CD4-positive, alpha-beta memory T cell (primary cell): ENCODE measurements at regions not wholly inside any gene's neighbourhood (a gene's known extent, or its start where the extent isn't known, plus 50 kb on each side); places are given as distances from the start of the nearest gene placed in this dataset.

Source experiments
- CTCF ChIA-PET: fragments of 350-600 bp; sonication (Branson Sonifier 250); formaldehyde crosslinking; loops from one replicate; lab custom pipeline; 2021; ENCODE audit warnings: inconsistent platforms; ENCODE audit not compliant: partially characterized antibody; lab: Charles Lee
- POLR2A ChIA-PET: fragments of 350-600 bp; sonication (Branson Sonifier 250); formaldehyde crosslinking; loops from one replicate; lab custom pipeline; 2021; ENCODE audit not compliant: partially characterized antibody; lab: Charles Lee
- DNase-seq, 5 donors: peaks; one replicate each; pipeline versions ENCODE4 v3.0.0 to v3.0.0-alpha.2; 2020 to 2022; ENCODE audit warnings: mixed read lengths in 1 of 5
- H3K27ac ChIP-seq: one replicate; pipeline ENCODE4 v1.7.0; 2013; ENCODE audit warnings: low read depth, low read length
- H3K27me3 ChIP-seq: 2 replicates; pipeline ENCODE4 v1.7.0; 2013; ENCODE audit warnings: mild to moderate bottlenecking, low read length, moderate library complexity; ENCODE audit not compliant: insufficient read depth
- H3K36me3 ChIP-seq: 2 replicates; pipeline ENCODE4 v1.7.0; 2013; ENCODE audit warnings: mild to moderate bottlenecking, low read length, moderate library complexity; ENCODE audit not compliant: insufficient read depth
- H3K4me1 ChIP-seq: 2 replicates; pipeline ENCODE4 v1.7.0; 2013; ENCODE audit warnings: mild to moderate bottlenecking, low read length, moderate library complexity; ENCODE audit not compliant: insufficient read depth
- H3K4me3 ChIP-seq, 2 donors: one replicate each; pipeline ENCODE4 v1.7.0; 2013; ENCODE audit warnings: low read length in 2 of 2, mild to moderate bottlenecking in 1 of 2
- H3K9me3 ChIP-seq, 2 donors: one replicate each; pipeline ENCODE4 v1.7.0; 2013; ENCODE audit warnings: low read length in 2 of 2, control low read depth in 1 of 2; ENCODE audit not compliant: control insufficient read depth in 1 of 2
- H3K27ac Mint-ChIP-seq, 7 donors: one replicate each; pipeline ENCODE4 v1.8.0; 2020 to 2021; ENCODE audit warnings: mixed read lengths in 7 of 7, mild to moderate bottlenecking in 6 of 7, inconsistent platforms in 3 of 7, moderate library complexity in 3 of 7
- H3K27me3 Mint-ChIP-seq, 2 donors: one replicate each; pipeline ENCODE4 v1.8.0; 2020 to 2021; ENCODE audit warnings: mixed read lengths in 2 of 2
- H3K36me3 Mint-ChIP-seq, 2 donors: one replicate each; pipeline ENCODE4 v1.8.0; 2020 to 2021; ENCODE audit warnings: mixed read lengths in 2 of 2, inconsistent platforms in 1 of 2, mild to moderate bottlenecking in 1 of 2
- H3K4me1 Mint-ChIP-seq, 4 donors: one replicate each; pipeline ENCODE4 v1.8.0; 2020 to 2021; ENCODE audit warnings: mixed read lengths in 4 of 4, mild to moderate bottlenecking in 1 of 4
- H3K4me3 Mint-ChIP-seq, 8 donors: one replicate each; pipeline ENCODE4 v1.8.0; 2020 to 2021; ENCODE audit warnings: mixed read lengths in 8 of 8, mild to moderate bottlenecking in 7 of 8, moderate library complexity in 6 of 8, inconsistent platforms in 3 of 8
- H3K9me3 Mint-ChIP-seq, 8 donors: one replicate each; pipeline ENCODE4 v1.8.0; 2020 to 2021; ENCODE audit warnings: mixed read lengths in 8 of 8, mild to moderate bottlenecking in 5 of 8, inconsistent platforms in 3 of 8, moderate library complexity in 1 of 8
- intact Hi-C: fragments of 100-400 bp; cut with micrococcal nuclease; formaldehyde crosslinking; loops from one replicate; pipeline ENCODE4 v1.15.1; 2023

DNA sequence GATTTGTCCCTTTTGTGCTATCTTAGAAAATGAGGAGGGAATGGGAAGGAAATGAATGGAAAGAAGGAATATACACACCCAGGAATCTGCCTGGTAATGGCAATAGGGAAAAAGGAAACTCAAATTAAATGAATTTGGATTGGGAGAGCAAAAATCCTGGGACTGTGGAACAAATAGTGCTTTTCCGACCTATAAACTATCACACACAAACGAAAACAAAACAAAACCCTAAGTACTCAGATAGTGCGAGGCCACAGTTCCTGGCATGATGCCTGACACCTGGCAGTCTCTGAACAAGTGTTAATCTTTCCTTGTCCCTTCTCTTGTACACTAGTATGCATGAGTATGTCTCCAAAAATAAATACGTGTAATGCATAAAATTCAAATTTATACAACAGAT, 319.8 kb upstream of the SPAG17 start:
- POLR2A ChIA-PET: no interaction called here
- H3K9me3 ChIP-seq: no peaks in the 10 kb centered on the region
- H3K4me1 ChIP-seq: no peaks in the 10 kb centered on the region
- intact Hi-C loops: no loop called here
- CTCF ChIA-PET: no interaction called here
- no peaks in the 10 kb centered on the region for H3K27me3 ChIP-seq
- Mint-ChIP-seq H3K4me3 (no peak overlapping the region), H3K4me1 (no peaks in the 10 kb centered on the region), H3K36me3 (no peaks in the 10 kb centered on the region), H3K9me3 (peaks cover 0 to 12% (median 4%) of the 10 kb centered on the region in 8 donors), H3K27ac (no peak overlapping the region), H3K27me3 (no peaks in the 10 kb centered on the region)
- H3K4me3 ChIP-seq: no peak overlapping the region
- H3K27ac ChIP-seq: no peak overlapping the region
- DNase-seq: no peak
- no peaks in the 10 kb centered on the region for H3K36me3 ChIP-seq

DNA sequence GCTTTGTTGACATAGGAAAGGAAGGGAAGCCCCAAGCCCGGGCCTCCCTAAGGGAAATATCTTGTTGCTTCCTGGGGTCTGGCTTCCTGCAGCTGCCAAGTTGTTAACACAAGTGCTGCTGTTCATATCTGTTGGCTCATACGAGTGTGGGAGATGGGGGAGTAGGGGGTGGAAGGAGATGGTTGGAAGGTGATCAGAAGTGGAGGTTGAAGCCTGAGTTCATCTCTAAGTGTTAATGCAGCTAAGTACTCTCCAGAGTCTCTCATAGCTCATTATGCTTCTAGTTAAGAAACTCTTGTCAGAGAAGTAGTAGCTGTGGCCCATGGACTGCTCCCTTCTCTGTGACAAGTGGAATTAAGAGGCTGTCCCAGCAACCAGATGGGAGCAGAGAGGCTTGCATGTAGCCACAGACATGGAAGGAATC, 319.2 kb upstream of the SPAG17 start:
- Mint-ChIP-seq H3K4me1 (no peaks in the 10 kb centered on the region), H3K27me3 (no peaks in the 10 kb centered on the region), H3K4me3 (no peak overlapping the region), H3K27ac (no peak overlapping the region), H3K9me3 (peaks cover 0 to 12% (median 4%) of the 10 kb centered on the region in 8 donors), H3K36me3 (no peaks in the 10 kb centered on the region)
- H3K27ac ChIP-seq: no peak overlapping the region
- no peaks in the 10 kb centered on the region for H3K4me1 ChIP-seq
- POLR2A ChIA-PET: no interaction called here
- H3K4me3 ChIP-seq: no peak overlapping the region
- no peaks in the 10 kb centered on the region for H3K27me3 ChIP-seq
- no peaks in the 10 kb centered on the region for H3K36me3 ChIP-seq
- CTCF ChIA-PET: no interaction called here
- no peak for DNase-seq
- intact Hi-C loops: no loop called here
- no peaks in the 10 kb centered on the region for H3K9me3 ChIP-seq

DNA sequence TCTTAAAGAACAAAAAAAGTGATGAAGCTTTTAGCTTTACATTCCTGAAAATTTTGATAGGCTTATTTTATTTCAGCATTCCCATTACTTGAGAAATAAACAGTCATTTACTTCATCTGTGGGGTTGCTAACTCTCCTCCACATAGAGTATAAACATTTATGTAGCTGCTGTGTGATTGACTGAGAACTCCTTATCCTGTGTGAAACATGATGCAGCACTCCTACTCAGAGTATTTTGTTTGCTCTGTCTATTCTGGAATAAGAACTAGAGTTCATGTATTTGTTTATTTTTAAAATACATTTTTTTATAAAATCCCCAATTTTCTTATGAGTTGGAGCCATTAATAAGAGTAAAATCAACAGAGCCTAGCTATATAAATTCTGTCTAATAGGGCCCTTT, 318.7 kb upstream of the SPAG17 start:
- Histone ChIP-seq H3K36me3 (no peaks in the 10 kb centered on the region), H3K4me3 (no peak overlapping the region), H3K27ac (no peak overlapping the region), H3K4me1 (no peaks in the 10 kb centered on the region), H3K27me3 (no peaks in the 10 kb centered on the region), H3K9me3 (no peaks in the 10 kb centered on the region)
- intact Hi-C loops: no loop called here
- no peaks in the 10 kb centered on the region for H3K4me1 Mint-ChIP-seq
- ChIA-PET POLR2A (no interaction called here), CTCF (no interaction called here)
- peaks cover 0 to 12% (median 4%) of the 10 kb centered on the region in 8 donors for H3K9me3 Mint-ChIP-seq
- DNase-seq: no peak
- no peak overlapping the region for H3K4me3 Mint-ChIP-seq
- H3K36me3 Mint-ChIP-seq: no peaks in the 10 kb centered on the region
- H3K27me3 Mint-ChIP-seq: no peaks in the 10 kb centered on the region
- no peak overlapping the region for H3K27ac Mint-ChIP-seq

DNA sequence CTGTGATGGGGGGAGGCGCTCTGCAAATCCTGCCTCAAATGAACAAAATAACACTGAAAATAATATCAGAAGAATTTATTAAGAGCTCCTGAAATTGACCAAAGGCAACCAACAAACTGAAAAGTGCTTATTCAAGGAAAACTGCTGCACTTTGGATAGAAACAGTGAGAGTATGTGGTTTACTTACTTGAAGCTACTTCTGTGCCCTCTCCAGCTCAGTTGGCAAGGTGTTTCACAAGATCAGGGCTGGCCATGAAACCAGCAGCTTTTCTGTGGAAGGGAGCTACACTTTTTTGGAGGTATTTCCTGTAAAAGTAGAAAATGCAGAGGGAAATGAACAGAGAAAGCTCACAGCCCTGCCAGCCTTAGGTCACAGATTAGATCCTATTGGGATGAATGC, 310.0 kb upstream of the SPAG17 start:
- CTCF ChIA-PET: no interaction called here
- intact Hi-C loops: no loop called here
- H3K27me3 ChIP-seq: no peaks in the 10 kb centered on the region
- H3K36me3 ChIP-seq: no peaks in the 10 kb centered on the region
- no peaks in the 10 kb centered on the region for H3K4me1 ChIP-seq
- no peak overlapping the region for H3K4me3 ChIP-seq
- POLR2A ChIA-PET: no interaction called here
- no peaks in the 10 kb centered on the region for H3K36me3 Mint-ChIP-seq
- DNase-seq: no peak
- no peaks in the 10 kb centered on the region for H3K4me1 Mint-ChIP-seq
- no peaks in the 10 kb centered on the region for H3K27me3 Mint-ChIP-seq
- peaks cover 0 to 10% (median under 1%) of the 10 kb centered on the region in 8 donors for H3K9me3 Mint-ChIP-seq
- H3K4me3 Mint-ChIP-seq: no peak overlapping the region
- H3K9me3 ChIP-seq: no peaks in the 10 kb centered on the region
- H3K27ac ChIP-seq: no peak overlapping the region
- H3K27ac Mint-ChIP-seq: no peak overlapping the region

DNA sequence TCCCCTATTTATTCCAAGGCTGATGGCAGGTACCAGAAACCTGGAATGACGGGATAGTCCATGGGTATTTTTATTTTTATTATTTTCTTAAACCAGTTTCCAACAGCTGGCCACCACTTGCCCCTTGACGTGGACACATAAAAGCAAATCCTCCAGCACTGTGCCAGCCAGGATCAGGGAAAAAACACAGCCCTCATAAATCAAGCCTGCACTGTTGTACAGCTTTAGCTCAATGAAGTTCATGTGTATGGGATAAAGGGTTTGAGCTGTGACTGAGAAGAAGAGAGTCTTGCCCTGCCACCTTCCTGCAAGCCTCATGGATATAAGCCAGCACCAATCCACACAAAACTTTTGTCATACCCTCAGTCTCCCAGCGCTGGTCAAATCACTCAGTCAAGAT, 303.8 kb upstream of the SPAG17 start:
- no peak overlapping the region for H3K4me3 Mint-ChIP-seq
- no peak for DNase-seq
- Histone ChIP-seq H3K27ac (no peak overlapping the region), H3K36me3 (no peaks in the 10 kb centered on the region), H3K4me3 (no peak overlapping the region), H3K9me3 (no peaks in the 10 kb centered on the region), H3K27me3 (no peaks in the 10 kb centered on the region), H3K4me1 (no peaks in the 10 kb centered on the region)
- no peaks in the 10 kb centered on the region for H3K36me3 Mint-ChIP-seq
- POLR2A ChIA-PET: no interaction called here
- no peak overlapping the region for H3K27ac Mint-ChIP-seq
- no peaks in the 10 kb centered on the region for H3K27me3 Mint-ChIP-seq
- H3K4me1 Mint-ChIP-seq: no peaks in the 10 kb centered on the region
- CTCF ChIA-PET: no interaction called here
- intact Hi-C loops: no loop called here
- H3K9me3 Mint-ChIP-seq: peaks cover 0 to 17% (median 6%) of the 10 kb centered on the region in 8 donors

DNA sequence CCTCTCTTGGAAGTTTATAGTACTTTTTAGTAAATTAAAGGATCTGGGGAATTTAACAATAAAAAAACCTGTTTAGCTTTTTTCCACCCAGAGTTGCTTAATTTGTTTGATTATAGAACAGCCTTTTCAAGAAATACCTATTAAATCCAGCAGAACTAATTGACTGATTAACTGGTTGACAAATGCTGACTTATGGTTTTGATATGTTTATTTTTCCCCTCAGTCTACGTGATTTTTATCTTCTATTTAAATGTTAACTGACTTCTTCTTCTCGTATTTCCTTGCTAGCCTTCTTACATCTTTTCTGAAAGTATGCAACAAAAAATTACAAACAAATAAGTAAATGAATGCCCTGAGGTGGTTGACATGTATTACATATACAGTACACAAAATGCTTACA, 302.9 kb upstream of the SPAG17 start:
- no peak for DNase-seq
- Mint-ChIP-seq H3K27ac (no peak overlapping the region), H3K27me3 (no peaks in the 10 kb centered on the region), H3K4me3 (no peak overlapping the region), H3K4me1 (no peaks in the 10 kb centered on the region), H3K9me3 (peaks cover 1 to 19% (median 6%) of the 10 kb centered on the region in 8 donors), H3K36me3 (no peaks in the 10 kb centered on the region)
- no peaks in the 10 kb centered on the region for H3K4me1 ChIP-seq
- H3K27me3 ChIP-seq: no peaks in the 10 kb centered on the region
- H3K4me3 ChIP-seq: no peak overlapping the region
- no peaks in the 10 kb centered on the region for H3K36me3 ChIP-seq
- ChIA-PET CTCF (no interaction called here), POLR2A (no interaction called here)
- H3K27ac ChIP-seq: no peak overlapping the region
- intact Hi-C loops: no loop called here
- H3K9me3 ChIP-seq: no peaks in the 10 kb centered on the region

DNA sequence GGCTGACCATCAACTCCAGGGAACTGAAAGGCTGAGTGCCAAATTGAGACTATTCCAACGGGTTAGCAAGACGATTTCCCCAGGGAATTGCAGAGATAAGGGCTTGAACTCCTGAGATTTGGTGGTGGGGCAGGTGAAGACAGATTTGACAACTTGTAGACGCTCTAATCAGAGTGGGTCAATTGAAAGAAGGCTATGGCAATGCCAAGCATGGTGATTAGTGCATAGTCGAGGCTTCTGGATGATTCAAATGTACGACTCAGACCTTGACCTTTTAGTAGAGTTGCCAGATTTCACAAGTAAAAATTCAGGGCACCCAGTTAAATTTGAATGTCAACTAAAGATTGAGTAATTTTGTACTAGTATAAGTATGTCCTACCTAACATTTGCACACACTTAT, 302.1 kb upstream of the SPAG17 start:
- DNase-seq: no peak
- CTCF ChIA-PET: no interaction called here
- no peaks in the 10 kb centered on the region for H3K4me1 Mint-ChIP-seq
- Histone ChIP-seq H3K4me3 (no peak overlapping the region), H3K27me3 (no peaks in the 10 kb centered on the region), H3K36me3 (no peaks in the 10 kb centered on the region), H3K27ac (no peak overlapping the region), H3K4me1 (no peaks in the 10 kb centered on the region), H3K9me3 (no peaks in the 10 kb centered on the region)
- no peak overlapping the region for H3K27ac Mint-ChIP-seq
- POLR2A ChIA-PET: no interaction called here
- peaks cover 2 to 23% (median 8%) of the 10 kb centered on the region in 8 donors for H3K9me3 Mint-ChIP-seq
- no peaks in the 10 kb centered on the region for H3K27me3 Mint-ChIP-seq
- intact Hi-C loops: no loop called here
- H3K36me3 Mint-ChIP-seq: no peaks in the 10 kb centered on the region
- no peak overlapping the region for H3K4me3 Mint-ChIP-seq

DNA sequence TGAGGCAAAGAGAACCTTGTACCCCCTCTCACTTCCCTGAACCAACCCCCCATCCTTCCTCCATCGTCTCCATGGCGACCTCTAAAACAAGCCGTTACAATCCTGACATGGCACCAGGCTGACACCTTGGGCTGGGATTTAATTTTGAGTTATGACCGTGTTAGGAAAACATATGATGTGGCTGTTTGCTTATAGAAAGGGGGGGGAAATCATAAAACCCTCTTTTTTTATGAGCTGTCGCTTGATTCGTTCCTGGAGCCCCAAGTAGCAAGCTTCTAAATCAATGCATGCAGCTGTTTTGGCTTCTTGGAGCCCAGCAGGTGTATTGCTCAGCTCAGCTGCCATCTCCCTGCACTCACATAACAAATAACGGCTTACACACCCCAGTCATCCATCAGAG, 301.2 kb upstream of the SPAG17 start:
- H3K4me1 Mint-ChIP-seq: no peaks in the 10 kb centered on the region
- DNase-seq: no peak
- no peaks in the 10 kb centered on the region for H3K27me3 Mint-ChIP-seq
- no peaks in the 10 kb centered on the region for H3K36me3 Mint-ChIP-seq
- no peak overlapping the region for H3K27ac Mint-ChIP-seq
- Histone ChIP-seq H3K4me3 (no peak overlapping the region), H3K36me3 (no peaks in the 10 kb centered on the region), H3K27me3 (no peaks in the 10 kb centered on the region), H3K4me1 (no peaks in the 10 kb centered on the region), H3K27ac (no peak overlapping the region), H3K9me3 (no peaks in the 10 kb centered on the region)
- ChIA-PET POLR2A (no interaction called here), CTCF (no interaction called here)
- H3K4me3 Mint-ChIP-seq: no peak overlapping the region
- intact Hi-C loops: no loop called here
- H3K9me3 Mint-ChIP-seq: peaks cover 2 to 21% (median 8%) of the 10 kb centered on the region in 8 donors
